Ishikawa (cell line): ENCODE measurements at regions not wholly inside any gene's neighbourhood (a gene's known extent, or its start where the extent isn't known, plus 50 kb on each side); places are given as distances from the start of the nearest gene placed in this dataset.

Experiments used
- CREB1 ChIP-seq: IDR thresholded peaks from 2 replicates; pipeline ENCODE4 v1.6.1; 2012; ENCODE audit warnings: low read depth
- EP300 ChIP-seq: IDR thresholded peaks from 2 replicates; pipeline ENCODE4 v1.6.1; 2012; ENCODE audit warnings: borderline replicate concordance
- FOXM1 ChIP-seq: IDR thresholded peaks from 2 replicates; pipeline ENCODE4 v1.6.1; 2012; ENCODE audit warnings: low read depth, borderline replicate concordance
- NFIC ChIP-seq: IDR thresholded peaks from 2 replicates; pipeline ENCODE4 v1.6.1; 2012
- RAD21 ChIP-seq: IDR thresholded peaks from 2 replicates; pipeline ENCODE4 v1.6.1; 2012; ENCODE audit warnings: low read depth
- TAF1 ChIP-seq: IDR thresholded peaks from 2 replicates; pipeline ENCODE4 v1.6.1; 2012; ENCODE audit warnings: low read depth, mild to moderate bottlenecking
- TCF12 ChIP-seq: IDR thresholded peaks from 2 replicates; pipeline ENCODE4 v1.6.1; 2012; ENCODE audit warnings: low read depth
- TEAD4 ChIP-seq: IDR thresholded peaks from 2 replicates; pipeline ENCODE4 v1.6.1; 2012
- YY1 ChIP-seq: IDR thresholded peaks from 2 replicates; pipeline ENCODE4 v1.6.1; 2012; ENCODE audit warnings: low read depth
- TF ChIP-seq, protein P1 (sequence below): IDR thresholded peaks from 2 replicates; pipeline ENCODE4 v1.6.1; 2012; ENCODE audit warnings: low read depth, mild to moderate bottlenecking
- TF ChIP-seq, protein P2 (sequence below): IDR thresholded peaks from 2 replicates; pipeline ENCODE4 v1.6.1; 2012
- TF ChIP-seq, protein P3 (sequence below): IDR thresholded peaks from 2 replicates; pipeline ENCODE4 v1.6.1; 2012

DNA sequence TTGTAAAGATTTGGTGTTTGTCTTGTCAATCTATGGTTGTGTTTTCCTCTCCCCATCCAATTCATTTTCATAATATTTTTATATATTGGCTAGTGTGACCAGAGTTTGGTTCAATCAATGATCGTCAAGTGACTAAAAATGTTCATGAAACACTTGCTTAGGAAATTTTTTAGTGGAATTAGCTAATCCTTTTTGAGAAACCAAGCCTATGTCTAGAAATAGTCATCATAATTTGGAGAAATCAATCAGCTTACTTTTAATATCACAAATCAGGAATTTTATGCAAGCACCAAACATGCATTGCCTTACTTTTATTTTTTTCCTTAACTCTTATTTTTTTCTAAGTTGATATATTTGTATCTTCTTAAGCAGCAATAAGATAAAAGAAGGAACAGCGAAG is 403.1 kb upstream of the TBL1XR1 start:
- TF ChIP-seq, protein P1, sequence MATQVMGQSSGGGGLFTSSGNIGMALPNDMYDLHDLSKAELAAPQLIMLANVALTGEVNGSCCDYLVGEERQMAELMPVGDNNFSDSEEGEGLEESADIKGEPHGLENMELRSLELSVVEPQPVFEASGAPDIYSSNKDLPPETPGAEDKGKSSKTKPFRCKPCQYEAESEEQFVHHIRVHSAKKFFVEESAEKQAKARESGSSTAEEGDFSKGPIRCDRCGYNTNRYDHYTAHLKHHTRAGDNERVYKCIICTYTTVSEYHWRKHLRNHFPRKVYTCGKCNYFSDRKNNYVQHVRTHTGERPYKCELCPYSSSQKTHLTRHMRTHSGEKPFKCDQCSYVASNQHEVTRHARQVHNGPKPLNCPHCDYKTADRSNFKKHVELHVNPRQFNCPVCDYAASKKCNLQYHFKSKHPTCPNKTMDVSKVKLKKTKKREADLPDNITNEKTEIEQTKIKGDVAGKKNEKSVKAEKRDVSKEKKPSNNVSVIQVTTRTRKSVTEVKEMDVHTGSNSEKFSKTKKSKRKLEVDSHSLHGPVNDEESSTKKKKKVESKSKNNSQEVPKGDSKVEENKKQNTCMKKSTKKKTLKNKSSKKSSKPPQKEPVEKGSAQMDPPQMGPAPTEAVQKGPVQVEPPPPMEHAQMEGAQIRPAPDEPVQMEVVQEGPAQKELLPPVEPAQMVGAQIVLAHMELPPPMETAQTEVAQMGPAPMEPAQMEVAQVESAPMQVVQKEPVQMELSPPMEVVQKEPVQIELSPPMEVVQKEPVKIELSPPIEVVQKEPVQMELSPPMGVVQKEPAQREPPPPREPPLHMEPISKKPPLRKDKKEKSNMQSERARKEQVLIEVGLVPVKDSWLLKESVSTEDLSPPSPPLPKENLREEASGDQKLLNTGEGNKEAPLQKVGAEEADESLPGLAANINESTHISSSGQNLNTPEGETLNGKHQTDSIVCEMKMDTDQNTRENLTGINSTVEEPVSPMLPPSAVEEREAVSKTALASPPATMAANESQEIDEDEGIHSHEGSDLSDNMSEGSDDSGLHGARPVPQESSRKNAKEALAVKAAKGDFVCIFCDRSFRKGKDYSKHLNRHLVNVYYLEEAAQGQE: no peak
- TF ChIP-seq, protein P2, sequence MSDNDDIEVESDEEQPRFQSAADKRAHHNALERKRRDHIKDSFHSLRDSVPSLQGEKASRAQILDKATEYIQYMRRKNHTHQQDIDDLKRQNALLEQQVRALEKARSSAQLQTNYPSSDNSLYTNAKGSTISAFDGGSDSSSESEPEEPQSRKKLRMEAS: no peak
- TF ChIP-seq RAD21: no peak
- TF ChIP-seq TEAD4: no peak
- no peak for TF ChIP-seq TAF1
- no peak for TF ChIP-seq FOXM1
- TF ChIP-seq EP300: no peak
- TF ChIP-seq, protein P3, sequence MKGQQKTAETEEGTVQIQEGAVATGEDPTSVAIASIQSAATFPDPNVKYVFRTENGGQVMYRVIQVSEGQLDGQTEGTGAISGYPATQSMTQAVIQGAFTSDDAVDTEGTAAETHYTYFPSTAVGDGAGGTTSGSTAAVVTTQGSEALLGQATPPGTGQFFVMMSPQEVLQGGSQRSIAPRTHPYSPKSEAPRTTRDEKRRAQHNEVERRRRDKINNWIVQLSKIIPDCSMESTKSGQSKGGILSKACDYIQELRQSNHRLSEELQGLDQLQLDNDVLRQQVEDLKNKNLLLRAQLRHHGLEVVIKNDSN: no peak
- no peak for TF ChIP-seq YY1
- no peak for TF ChIP-seq NFIC
- no peak for TF ChIP-seq TCF12
- no peak for TF ChIP-seq CREB1
